SKM-1 (cell line): ENCODE measurements at regions not wholly inside any gene's neighbourhood (a gene's known extent, or its start where the extent isn't known, plus 50 kb on each side); places are given as distances from the start of the nearest gene placed in this dataset.

Source experiments
- DNase-seq: peaks from one replicate; lab custom pipeline; 2025; ENCODE audit not compliant: unreplicated experiment; lab: John Stamatoyannopoulos, UW

GRCh38 chr22:49078076-49078710 is 749.5 kb downstream of the BRD1 start:
- DNase-seq = no peak

DNA sequence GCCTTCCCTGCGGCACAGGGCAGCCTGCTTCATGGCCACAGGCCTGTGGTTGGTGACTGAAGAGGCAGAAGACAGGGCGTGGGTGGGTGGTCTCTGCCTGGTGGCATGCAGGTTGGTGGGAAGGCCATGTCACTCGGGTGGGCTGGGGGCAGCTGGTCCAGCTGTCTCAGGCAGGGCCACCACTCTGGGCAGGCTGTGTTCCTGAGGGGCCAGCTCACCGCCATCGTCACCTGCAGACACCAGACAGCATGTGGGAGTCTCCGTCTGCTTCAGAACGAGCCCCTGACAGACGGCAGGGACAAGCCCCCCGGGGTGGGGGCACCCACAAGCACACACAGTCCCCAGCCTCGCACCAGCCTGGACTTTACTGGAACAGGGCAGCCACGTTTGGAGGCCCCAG is 750.1 kb downstream of the BRD1 start:
- DNase-seq = no peak

DNA sequence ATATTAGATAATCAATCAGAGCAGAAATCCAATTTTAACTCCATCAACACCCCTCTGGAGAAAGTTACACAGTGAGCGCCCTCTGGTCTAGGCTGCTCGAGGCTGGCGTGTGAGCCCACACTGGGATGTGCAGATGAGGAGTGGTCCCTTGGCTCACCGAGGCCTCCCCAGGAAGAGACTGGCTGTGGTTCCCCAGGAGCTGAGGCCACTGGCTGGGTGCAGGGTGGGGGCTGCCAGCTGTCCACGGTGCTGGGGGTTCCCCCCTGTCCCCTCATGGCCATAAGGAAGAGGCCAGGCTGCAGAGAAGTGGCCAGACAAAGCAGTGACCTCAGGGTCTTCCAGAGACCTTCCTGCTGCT is 750.7 kb downstream of the BRD1 start:
- no peak for DNase-seq

DNA sequence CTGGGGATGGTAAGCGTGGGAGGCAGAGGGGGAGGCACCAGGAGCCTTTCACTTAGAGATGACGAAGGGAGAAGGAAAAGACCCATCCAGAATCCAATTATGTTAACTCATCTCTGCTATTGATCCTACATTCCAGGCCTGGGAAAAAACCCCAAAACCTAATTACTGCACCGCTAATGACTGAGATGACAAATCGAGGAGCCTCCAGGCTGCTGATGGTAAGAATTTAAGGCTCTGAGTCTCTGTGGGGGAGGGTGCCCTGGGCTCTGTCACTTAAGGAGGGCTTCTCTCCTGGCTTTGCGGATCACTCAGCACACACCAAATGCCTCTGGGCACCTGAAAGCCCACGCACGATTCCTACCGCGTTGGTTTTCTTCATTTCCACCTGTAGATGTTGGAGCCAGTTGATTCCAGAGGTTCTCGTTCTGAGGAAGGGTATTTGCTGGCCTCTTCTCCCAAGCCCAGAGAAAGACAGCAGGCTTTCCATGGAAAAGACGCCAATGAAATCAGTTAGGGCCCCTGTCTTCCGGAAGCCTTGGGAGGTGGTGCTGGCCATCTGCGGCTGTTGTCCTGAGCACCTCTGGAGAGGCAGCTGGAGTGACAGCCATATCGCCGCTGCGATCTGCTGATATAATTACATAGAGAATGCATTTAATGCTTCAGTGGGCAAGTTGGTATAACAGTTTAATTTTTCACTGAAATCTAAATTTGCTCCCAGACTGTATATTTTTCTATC is 751.2 kb downstream of the BRD1 start:
- DNase-seq = no peak

- no peak for DNase-seq
Observed at GRCh38 chr22:49075150-49075549, 752.5 kb downstream of the BRD1 start.

DNA sequence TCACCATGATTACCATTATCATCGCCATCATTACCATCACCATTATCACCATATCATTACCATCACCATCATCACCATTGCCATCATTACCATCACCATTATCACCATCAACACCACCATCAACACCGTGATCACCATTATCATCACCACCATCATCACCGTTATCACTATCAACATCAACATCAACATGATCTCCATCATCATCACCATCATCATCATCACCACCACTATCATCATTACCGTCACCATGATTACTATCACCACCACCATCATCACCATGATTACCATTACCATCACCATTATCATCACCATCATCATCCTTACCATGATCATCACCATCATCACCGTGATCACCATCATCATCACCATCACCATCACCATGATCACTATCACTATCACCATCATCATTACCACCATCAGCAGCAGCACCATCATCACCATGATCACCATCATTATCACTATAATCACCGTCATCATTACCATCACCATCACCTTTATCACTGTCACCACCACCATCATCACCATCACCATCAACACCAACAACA is 753.7 kb downstream of the BRD1 start:
- DNase-seq = no peak

DNA sequence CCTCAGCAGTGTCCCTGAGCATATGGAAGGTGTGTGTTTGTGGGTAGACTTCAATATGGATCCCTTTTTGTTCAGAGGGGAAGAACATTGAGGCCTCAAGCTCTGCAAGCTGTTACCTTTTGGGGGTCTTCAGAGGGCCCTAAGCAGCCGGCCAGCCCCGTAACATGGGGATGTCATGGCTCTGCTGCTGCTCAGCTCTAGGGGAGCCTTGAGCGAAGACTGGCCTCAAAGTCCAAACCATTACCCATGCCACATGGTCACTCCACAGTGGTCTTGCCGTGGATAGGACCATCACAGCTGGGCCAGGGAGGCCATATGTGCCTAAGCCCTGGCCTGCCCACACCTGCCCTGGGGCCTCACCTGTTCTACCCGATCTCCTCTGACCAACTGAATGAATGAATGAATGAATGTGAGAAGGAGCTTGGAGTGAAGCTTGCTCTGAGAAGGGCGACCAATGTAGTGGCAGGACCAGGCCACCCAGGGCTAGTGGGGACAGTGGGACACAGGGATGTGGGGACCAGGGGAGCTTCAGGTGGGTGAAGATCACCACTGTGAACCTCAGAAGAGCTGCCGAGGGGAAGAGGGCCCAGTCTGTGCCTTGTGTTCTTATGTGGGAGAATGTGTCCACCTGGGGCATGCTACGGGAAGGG is 754.6 kb downstream of the BRD1 start:
- no peak for DNase-seq

GRCh38 chr22:49070501-49070900 is 757.2 kb downstream of the BRD1 start:
- no peak for DNase-seq

GRCh38 chr22:49068861-49069500 is 758.7 kb downstream of the BRD1 start:
- no peak for DNase-seq

DNA sequence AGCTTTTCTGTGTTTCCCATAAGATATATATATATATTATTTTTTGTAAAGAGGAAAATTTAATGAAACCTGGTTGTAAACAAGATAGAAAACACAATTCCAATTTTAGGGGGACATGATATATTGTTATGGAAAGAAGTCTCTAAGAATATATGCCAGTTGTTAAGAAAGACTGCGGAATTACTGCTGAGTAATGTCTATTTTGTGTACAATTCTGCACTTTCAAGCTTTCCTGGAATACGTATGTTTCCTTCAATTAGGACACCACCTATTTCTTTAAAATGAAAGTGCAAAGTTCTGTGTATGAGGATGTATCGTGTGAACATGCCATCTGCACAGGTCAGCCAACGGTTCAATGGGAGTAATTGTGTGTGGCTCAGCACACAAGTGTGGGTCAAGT is 760.2 kb downstream of the BRD1 start:
- DNase-seq = no peak

DNA sequence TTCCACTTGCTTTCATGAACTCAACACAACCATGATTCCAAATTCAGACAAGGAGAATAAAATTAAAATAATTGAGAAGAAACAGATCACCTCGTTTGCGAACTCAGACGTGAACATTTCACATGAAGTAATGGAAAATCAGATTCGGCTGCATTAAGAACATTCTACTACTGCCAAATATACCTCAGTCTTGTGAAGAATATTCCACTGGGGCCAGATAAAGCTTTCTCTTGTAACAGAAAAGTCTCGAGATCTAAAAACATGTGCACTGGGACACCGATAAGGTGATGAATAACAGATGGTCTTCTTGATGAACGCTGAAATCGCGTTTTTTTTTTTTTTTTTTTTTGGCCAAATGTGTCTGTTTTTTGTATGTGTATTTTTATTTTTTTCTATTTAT is 761.1 kb downstream of the BRD1 start:
- no peak for DNase-seq

DNA sequence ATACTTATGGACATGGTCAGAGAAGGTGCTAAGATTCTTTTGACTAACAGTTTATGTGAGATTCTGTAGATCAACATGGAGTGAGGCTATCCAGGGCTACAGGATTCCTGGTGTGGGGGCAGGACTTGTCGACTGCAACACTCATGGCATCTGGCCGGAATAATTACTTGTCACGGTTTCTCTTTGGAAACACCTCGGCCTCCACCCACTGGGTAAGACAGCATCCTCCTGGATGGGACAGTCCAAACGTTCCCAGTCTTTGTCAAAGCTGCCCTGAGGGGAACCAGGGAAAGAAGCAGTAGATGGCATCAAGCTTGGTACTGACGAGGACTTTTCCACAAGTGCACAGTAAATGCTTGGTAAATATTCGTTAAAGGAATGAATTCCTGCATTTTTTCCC is 762.8 kb downstream of the BRD1 start:
- no peak for DNase-seq

- DNase-seq = no peak
Observed at GRCh38 chr22:49063545-49063890, 764.2 kb downstream of the BRD1 start.

GRCh38 chr22:49062802-49063544 is 764.7 kb downstream of the BRD1 start:
- DNase-seq = no peak

DNA sequence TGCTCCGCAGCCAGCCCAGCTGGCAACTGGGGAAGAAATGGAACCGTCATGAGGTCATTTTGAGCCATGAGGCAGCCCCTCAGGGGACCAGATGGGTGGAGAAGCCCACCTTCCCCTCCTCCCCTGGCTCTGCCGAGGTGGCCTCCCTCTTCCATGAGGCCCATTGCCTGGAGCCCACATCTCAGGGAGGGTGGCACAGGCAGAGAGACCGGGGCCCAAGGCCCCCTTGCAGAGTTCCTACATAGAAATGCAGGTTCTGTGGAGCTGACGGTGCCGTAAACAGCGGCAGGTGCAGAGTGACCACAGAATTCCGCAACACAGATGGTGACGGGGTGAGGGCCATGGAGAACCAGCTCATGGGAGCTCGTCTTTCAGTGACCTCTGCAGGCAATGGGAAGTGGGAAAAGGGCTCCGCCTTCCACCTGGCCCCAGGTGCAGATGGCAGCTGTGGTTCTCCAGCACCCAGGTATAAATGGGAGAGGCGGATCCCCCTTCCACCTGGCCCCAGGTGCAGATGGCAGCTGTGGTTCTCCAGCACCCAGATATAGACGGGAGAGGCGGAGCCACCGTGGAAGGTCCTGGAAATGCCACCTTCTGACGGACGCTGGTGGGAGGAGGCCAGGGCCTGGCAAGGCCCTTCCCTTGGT is 765.4 kb downstream of the BRD1 start:
- DNase-seq = no peak

GRCh38 chr22:49057910-49058309 is 769.8 kb downstream of the BRD1 start:
- DNase-seq = no peak

DNA sequence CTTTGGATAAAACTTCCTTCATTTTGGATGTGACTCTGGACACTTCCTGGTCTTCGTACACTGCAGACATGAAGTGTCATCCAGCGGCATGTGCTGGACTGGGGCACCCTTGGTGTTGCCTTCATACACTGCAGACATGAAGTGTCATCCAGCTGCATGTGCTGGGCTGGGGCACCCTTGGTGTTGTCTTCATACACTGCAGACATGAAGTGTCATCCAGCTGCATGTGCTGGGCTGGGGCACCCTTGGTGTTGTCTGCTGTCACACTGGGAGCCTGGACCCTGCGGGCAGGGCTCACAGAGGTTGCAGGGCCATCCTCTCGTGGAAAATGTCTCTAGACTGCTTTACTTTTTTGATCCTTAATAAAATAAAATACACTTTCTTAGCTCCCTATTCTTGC is 771.4 kb downstream of the BRD1 start:
- no peak for DNase-seq

DNA sequence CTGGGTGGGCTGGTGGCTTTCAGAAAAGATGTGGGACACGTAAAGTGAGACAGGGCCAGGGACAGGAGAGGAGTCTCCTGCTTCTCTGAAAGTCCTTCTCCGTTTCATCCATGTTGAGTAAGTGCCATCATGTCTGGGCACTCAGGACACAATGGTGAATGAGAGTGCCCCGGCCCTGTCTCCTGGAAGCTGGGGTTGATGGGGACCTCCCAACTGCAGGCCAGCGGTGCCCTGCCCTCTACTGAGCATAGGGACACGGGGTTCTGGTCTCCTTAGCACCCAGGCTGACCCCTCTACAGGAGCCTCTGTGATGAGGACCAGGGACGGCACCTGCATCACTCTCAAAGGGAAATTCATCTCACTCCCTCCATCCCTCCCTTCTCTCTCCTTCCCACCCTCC is 772.3 kb downstream of the BRD1 start:
- no peak for DNase-seq

DNA sequence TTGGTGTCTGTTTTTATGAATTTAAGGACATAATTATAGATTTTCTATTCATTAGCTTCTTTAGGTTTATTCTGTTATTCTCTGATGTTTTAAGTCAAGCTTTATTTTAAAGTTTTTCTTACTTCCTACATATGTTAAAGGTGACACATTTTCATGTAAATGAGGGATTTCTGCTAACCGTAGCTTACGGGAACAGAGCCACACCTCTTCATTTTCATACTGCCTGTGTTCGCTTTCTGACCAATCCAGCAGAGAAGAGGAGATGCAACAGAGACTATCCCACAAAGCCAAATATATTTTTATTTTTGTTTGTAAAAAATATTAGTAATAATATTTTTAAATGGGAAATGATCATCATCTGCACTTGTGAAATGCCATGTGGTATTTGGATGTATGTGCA is 774.1 kb downstream of the BRD1 start:
- no peak for DNase-seq

DNA sequence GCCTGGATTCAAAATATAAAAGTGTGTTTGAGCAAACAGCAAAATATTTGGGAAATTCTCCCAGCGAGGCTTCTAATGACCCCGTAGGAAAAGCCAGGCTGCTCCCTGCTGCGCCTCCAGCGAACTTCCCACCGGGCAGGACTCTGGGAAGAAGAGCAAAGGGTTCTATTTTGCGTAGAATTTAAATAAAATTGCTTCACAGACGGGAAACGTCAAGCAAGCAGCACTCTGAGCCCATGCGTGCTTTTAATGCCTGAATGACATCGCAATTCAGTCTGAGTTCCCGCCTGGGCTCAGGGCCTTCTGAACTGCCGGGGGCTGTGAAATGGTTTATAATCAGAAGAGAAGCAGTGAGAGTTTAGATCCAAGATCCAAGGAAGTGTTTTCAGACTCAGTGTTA is 775.1 kb downstream of the BRD1 start:
- no peak for DNase-seq
